HEK293 (cell line): ENCODE measurements at regions not wholly inside any gene's neighbourhood (a gene's known extent, or its start where the extent isn't known, plus 50 kb on each side); places are given as distances from the start of the nearest gene placed in this dataset.

Experiments
- CTCF ChIP-seq: fragments of 450-650 bp; formaldehyde crosslinking; IDR thresholded peaks from 2 replicates; pipeline ENCODE4 v1.5.1; 2016; ENCODE audit warnings: missing biosample characterization, missing genetic modification characterization
- REST ChIP-seq: fragments of 450-650 bp; formaldehyde crosslinking; IDR thresholded peaks from 2 replicates; pipeline ENCODE4 v1.5.1; 2016; ENCODE audit warnings: missing biosample characterization, missing genetic modification characterization
- SALL2 ChIP-seq: fragments of 450-650 bp; formaldehyde crosslinking; IDR thresholded peaks from 2 replicates; pipeline ENCODE4 v1.5.0; 2017; ENCODE audit warnings: missing biosample characterization, mild to moderate bottlenecking, missing genetic modification characterization, borderline replicate concordance
- ZBTB21 ChIP-seq: fragments of 450-650 bp; formaldehyde crosslinking; IDR thresholded peaks from 2 replicates; pipeline ENCODE4 v1.5.1; 2017; ENCODE audit warnings: missing biosample characterization, missing genetic modification characterization
- ZNF121 ChIP-seq: fragments of 450-650 bp; formaldehyde crosslinking; IDR thresholded peaks from 2 replicates; pipeline ENCODE4 v1.5.1; 2016; ENCODE audit warnings: missing biosample characterization, missing genetic modification characterization
- ZNF280C ChIP-seq: fragments of 450-650 bp; formaldehyde crosslinking; IDR thresholded peaks from 2 replicates; pipeline ENCODE4 v1.5.1; 2016; ENCODE audit warnings: missing biosample characterization, missing genetic modification characterization
- ZNF280D ChIP-seq: fragments of 450-650 bp; formaldehyde crosslinking; IDR thresholded peaks from 2 replicates; pipeline ENCODE4 v1.5.1; 2016; ENCODE audit warnings: missing biosample characterization, missing genetic modification characterization
- ZNF416 ChIP-seq: fragments of 450-650 bp; formaldehyde crosslinking; IDR thresholded peaks from 2 replicates; pipeline ENCODE4 v1.5.1; 2016; ENCODE audit warnings: missing biosample characterization, missing genetic modification characterization
- ZNF580 ChIP-seq: fragments of 450-650 bp; formaldehyde crosslinking; IDR thresholded peaks from 2 replicates; pipeline ENCODE4 v1.5.1; 2016; ENCODE audit warnings: missing biosample characterization, missing genetic modification characterization
- ZNF600 ChIP-seq: fragments of 450-650 bp; formaldehyde crosslinking; IDR thresholded peaks from 2 replicates; pipeline ENCODE4 v1.5.1; 2016; ENCODE audit warnings: missing biosample characterization, missing genetic modification characterization
- ZNF830 ChIP-seq: fragments of 450-650 bp; IDR thresholded peaks from 2 replicates; pipeline ENCODE4 v1.5.0; 2018; ENCODE audit warnings: missing biosample characterization, missing genetic modification characterization, low read depth, mild to moderate bottlenecking, moderate library complexity
- ZSCAN30 ChIP-seq: fragments of 450-650 bp; IDR thresholded peaks from 2 replicates; pipeline ENCODE4 v1.5.1; 2018; ENCODE audit warnings: missing biosample characterization, mild to moderate bottlenecking, missing genetic modification characterization, moderate library complexity

GRCh38 chr14:89701211-89702043, 253.1 kb downstream of the EFCAB11 start:
- TF ChIP-seq ZSCAN30 (peak; percentile 70), ZBTB21 (no peak), SALL2 (tag by site-specific recombination) (no peak), ZNF280C (tag by site-specific recombination) (no peak), ZNF830 (tag by site-specific recombination) (no peak), ZNF280D (tag by site-specific recombination) (no peak), CTCF (tag by site-specific recombination) (no peak), REST (tag by site-specific recombination) (no peak), ZNF121 (tag by site-specific recombination) (no peak), ZNF416 (no peak), ZNF600 (tag by site-specific recombination) (no peak), ZNF580 (tag by site-specific recombination) (no peak)
